ENCODE measurements at regions not wholly inside any gene's neighbourhood (a gene's known extent, or its start where the extent isn't known, plus 50 kb on each side); places are given as distances from the start of the nearest gene placed in this dataset.

DNA sequence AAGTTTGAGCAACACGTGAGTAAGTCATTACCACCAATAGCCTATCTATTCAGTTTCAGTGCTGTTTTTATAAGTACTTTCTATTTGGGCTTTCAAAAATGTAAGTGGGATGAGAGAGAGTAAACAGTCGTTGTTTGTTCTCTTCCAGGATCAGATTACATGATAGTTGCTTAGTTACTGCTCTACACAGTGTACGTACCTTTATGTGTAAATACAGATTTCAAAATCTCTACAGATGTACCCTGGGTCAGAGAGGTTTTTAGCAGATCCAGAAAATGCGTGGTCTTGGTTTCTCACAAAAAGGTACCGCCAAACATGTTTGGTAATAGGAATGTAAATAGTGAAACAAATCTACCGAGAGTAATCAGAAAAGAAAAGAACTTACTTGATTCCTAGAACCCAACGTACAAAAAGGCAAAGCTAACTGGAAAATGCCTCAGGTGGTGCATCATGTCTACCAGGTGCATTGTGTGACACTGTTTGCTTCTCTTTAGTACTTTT is 421.1 kb downstream of the BCKDHB start:
- Histone ChIP-seq H3K9me3 (no peaks in the 10 kb centered on the region), H3K4me3 (no peak overlapping the region), H3K27ac (no peak overlapping the region), H3K36me3 (no peaks in the 10 kb centered on the region), H3K9ac (ENCODE audit: low read depth in 2 of 2, low read length in 2 of 2) (no peak overlapping the region), H3K27me3 (no peaks in the 10 kb centered on the region), H3K4me1 (no peaks in the 10 kb centered on the region)
- no peak for DNase-seq
- intact Hi-C loops (cut with DNase I) = no loop called here
- TF ChIP-seq, protein P1, sequence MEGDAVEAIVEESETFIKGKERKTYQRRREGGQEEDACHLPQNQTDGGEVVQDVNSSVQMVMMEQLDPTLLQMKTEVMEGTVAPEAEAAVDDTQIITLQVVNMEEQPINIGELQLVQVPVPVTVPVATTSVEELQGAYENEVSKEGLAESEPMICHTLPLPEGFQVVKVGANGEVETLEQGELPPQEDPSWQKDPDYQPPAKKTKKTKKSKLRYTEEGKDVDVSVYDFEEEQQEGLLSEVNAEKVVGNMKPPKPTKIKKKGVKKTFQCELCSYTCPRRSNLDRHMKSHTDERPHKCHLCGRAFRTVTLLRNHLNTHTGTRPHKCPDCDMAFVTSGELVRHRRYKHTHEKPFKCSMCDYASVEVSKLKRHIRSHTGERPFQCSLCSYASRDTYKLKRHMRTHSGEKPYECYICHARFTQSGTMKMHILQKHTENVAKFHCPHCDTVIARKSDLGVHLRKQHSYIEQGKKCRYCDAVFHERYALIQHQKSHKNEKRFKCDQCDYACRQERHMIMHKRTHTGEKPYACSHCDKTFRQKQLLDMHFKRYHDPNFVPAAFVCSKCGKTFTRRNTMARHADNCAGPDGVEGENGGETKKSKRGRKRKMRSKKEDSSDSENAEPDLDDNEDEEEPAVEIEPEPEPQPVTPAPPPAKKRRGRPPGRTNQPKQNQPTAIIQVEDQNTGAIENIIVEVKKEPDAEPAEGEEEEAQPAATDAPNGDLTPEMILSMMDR (IDR thresholded peaks at IDR 0.05) = no peak

- no peaks in the 10 kb centered on the region for H3K4me1 ChIP-seq
- intact Hi-C loops (cut with DNase I) = no loop called here
- H3K36me3 ChIP-seq = no peaks in the 10 kb centered on the region
- no peak overlapping the region for H3K9ac ChIP-seq (ENCODE audit: low read depth in 2 of 2, low read length in 2 of 2)
- no peaks in the 10 kb centered on the region for H3K27me3 ChIP-seq
- TF ChIP-seq, protein P1 (IDR thresholded peaks at IDR 0.05) = no peak
- DNase-seq = no peak
- no peak overlapping the region for H3K4me3 ChIP-seq
- no peaks in the 10 kb centered on the region for H3K9me3 ChIP-seq
- H3K27ac ChIP-seq = no peak overlapping the region
Measured at GRCh38 chr6:80523531-80523997, 417.1 kb downstream of the BCKDHB start.

DNA sequence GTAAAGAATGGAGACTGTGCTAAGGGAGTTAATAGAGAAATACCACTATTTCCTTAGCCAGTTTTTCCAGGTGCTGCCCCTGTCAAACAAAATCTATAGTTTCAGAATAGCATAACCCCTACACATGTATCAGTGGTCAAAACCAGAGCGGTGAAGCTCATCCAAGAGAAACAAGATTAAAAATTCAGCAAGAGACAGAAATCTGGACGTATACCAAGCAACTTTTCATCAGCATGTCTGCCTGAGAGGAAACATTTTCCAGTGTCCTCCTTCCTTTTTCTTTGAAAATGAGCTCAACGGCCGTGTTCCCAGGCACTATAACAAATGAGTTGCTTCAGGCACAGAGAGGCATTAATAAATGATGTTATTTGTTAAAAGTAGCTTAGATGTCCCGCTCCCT is 416.5 kb downstream of the BCKDHB start:
- no peaks in the 10 kb centered on the region for H3K27me3 ChIP-seq
- no peaks in the 10 kb centered on the region for H3K4me1 ChIP-seq
- no peak overlapping the region for H3K4me3 ChIP-seq
- intact Hi-C loops (cut with DNase I) = no loop called here
- H3K27ac ChIP-seq = no peak overlapping the region
- DNase-seq = no peak
- H3K36me3 ChIP-seq = no peaks in the 10 kb centered on the region
- H3K9me3 ChIP-seq = no peaks in the 10 kb centered on the region
- no peak overlapping the region for H3K9ac ChIP-seq (ENCODE audit: low read depth in 2 of 2, low read length in 2 of 2)
- TF ChIP-seq, protein P1 (IDR thresholded peaks at IDR 0.05) = no peak

DNA sequence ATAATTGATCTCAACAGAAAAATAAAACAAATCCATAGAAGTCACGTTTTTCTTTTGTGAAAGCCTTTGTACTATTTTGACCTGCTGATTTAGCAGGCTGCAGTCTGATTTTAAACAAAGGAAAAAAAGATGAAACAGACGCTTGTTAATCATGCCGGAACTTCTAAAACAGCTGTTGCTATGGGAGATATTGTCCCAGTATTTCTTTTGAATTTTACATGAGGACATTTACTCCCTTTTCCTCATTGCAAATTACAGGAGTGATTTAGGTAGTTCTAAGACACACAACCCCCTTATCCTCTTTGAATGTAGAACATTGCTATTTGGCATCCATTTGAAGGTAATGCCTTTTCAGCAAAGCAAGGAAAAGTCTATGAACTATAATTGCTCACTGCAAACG is 416.1 kb downstream of the BCKDHB start:
- no peak overlapping the region for H3K27ac ChIP-seq
- TF ChIP-seq, protein P1 (IDR thresholded peaks at IDR 0.05) = no peak
- no peak overlapping the region for H3K4me3 ChIP-seq
- H3K9ac ChIP-seq (ENCODE audit: low read depth in 2 of 2, low read length in 2 of 2) = no peak overlapping the region
- H3K4me1 ChIP-seq = no peaks in the 10 kb centered on the region
- DNase-seq = no peak
- intact Hi-C loops (cut with DNase I) = no loop called here
- H3K27me3 ChIP-seq = no peaks in the 10 kb centered on the region
- no peaks in the 10 kb centered on the region for H3K36me3 ChIP-seq
- H3K9me3 ChIP-seq = no peaks in the 10 kb centered on the region

- intact Hi-C loops (cut with DNase I) = no loop called here
- no peak for DNase-seq
- TF ChIP-seq, protein P1 (IDR thresholded peaks at IDR 0.05) = no peak
Measured at GRCh38 chr6:80519811-80520594, 413.5 kb downstream of the BCKDHB start.

More at GRCh38 chr6:80519811-80520594, 413.5 kb downstream of the BCKDHB start:
- H3K36me3 ChIP-seq = no peaks in the 10 kb centered on the region
- H3K9me3 ChIP-seq = no peaks in the 10 kb centered on the region
- no peak overlapping the region for H3K9ac ChIP-seq (ENCODE audit: low read depth in 2 of 2, low read length in 2 of 2)
- H3K27me3 ChIP-seq = no peaks in the 10 kb centered on the region
- no peak overlapping the region for H3K27ac ChIP-seq
- no peak overlapping the region for H3K4me3 ChIP-seq
- no peaks in the 10 kb centered on the region for H3K4me1 ChIP-seq
